HG03439 (cell line): ENCODE measurements at regions not wholly inside any gene's neighbourhood (a gene's known extent, or its start where the extent isn't known, plus 50 kb on each side); places are given as distances from the start of the nearest gene placed in this dataset.

Experiments
- ATAC-seq: cut with Tn5 transposase; IDR thresholded peaks from one replicate; pipeline ENCODE4 v1.9.1; 2021; ENCODE audit warnings: mild to moderate bottlenecking, moderate library complexity; ENCODE audit not compliant: unreplicated experiment

- ATAC-seq: no peak
Observed at GRCh38 chr2:226339616-226340015, 460.0 kb downstream of the IRS1 start.

- ATAC-seq: no peak
Observed at GRCh38 chr2:226338825-226339224, 460.8 kb downstream of the IRS1 start.

GRCh38 chr2:226337941-226338600, 461.5 kb downstream of the IRS1 start:
- ATAC-seq: no peak

- ATAC-seq: no peak
Observed at GRCh38 chr2:226336283-226336682, 463.3 kb downstream of the IRS1 start.

- ATAC-seq: no peak
Observed at GRCh38 chr2:226334981-226335720, 464.5 kb downstream of the IRS1 start.

GRCh38 chr2:226333388-226333787, 466.2 kb downstream of the IRS1 start:
- no peak for ATAC-seq

- ATAC-seq: no peak
Observed at GRCh38 chr2:226330206-226330605, 469.4 kb downstream of the IRS1 start.

GRCh38 chr2:226329180-226329579, 470.4 kb downstream of the IRS1 start:
- ATAC-seq: no peak

GRCh38 chr2:226327830-226328229, 471.8 kb downstream of the IRS1 start:
- ATAC-seq: no peak

GRCh38 chr2:226325526-226325925, 474.1 kb downstream of the IRS1 start:
- no peak for ATAC-seq

GRCh38 chr2:226320076-226320948, 479.3 kb downstream of the IRS1 start:
- no peak for ATAC-seq

- ATAC-seq: no peak
Observed at GRCh38 chr2:226317970-226318369, 481.6 kb downstream of the IRS1 start.

GRCh38 chr2:226313060-226313459, 486.6 kb downstream of the IRS1 start:
- ATAC-seq: no peak

- no peak for ATAC-seq
Observed at GRCh38 chr2:226312155-226312554, 487.5 kb downstream of the IRS1 start.

- ATAC-seq: no peak
Observed at GRCh38 chr2:226310146-226310545, 489.5 kb downstream of the IRS1 start.

GRCh38 chr2:226308986-226309385, 490.6 kb downstream of the IRS1 start:
- no peak for ATAC-seq

GRCh38 chr2:226308323-226308680, 491.3 kb downstream of the IRS1 start:
- no peak for ATAC-seq

- no peak for ATAC-seq
Observed at GRCh38 chr2:226307487-226308322, 491.9 kb downstream of the IRS1 start.

GRCh38 chr2:226306969-226307368, 492.7 kb downstream of the IRS1 start:
- ATAC-seq: no peak

- ATAC-seq: no peak
Observed at GRCh38 chr2:226304308-226304707, 495.3 kb downstream of the IRS1 start.

- no peak for ATAC-seq
Observed at GRCh38 chr2:226303707-226304106, 495.9 kb downstream of the IRS1 start.
